Caco-2 (cell line): ENCODE measurements at regions not wholly inside any gene's neighbourhood (a gene's known extent, or its start where the extent isn't known, plus 50 kb on each side); places are given as distances from the start of the nearest gene placed in this dataset.

Experiments
- BruUV-seq: library from RNA; stranded (reverse); fragments of 400-500 nt; replicated peaks from 2 replicates; lab custom pipeline; 2021; lab: Mats Ljungman, UMichigan
- CTCF ChIA-PET: fragments of 300-600 bp; sonication (Branson Sonifier 250); formaldehyde crosslinking; loops from one replicate; lab custom pipeline; 2022; ENCODE audit warnings: antibody characterized with exemption; lab: Charles Lee
- POLR2A ChIA-PET: fragments of 300-600 bp; sonication (Branson Sonifier 250); formaldehyde crosslinking; loops from one replicate; lab custom pipeline; 2022; ENCODE audit warnings: antibody characterized with exemption; lab: Charles Lee
- DNase-seq, 2 experiments: peaks; one replicate each; pipeline versions ENCODE4 v3.0.0 to v3.0.0-alpha.2; 2020 to 2022
- H3K27me3 ChIP-seq: replicated peaks from 2 replicates; pipeline ENCODE4 v1.6.0; 2011; ENCODE audit warnings: low read length; ENCODE audit not compliant: control insufficient read depth, insufficient read depth
- H3K36me3 ChIP-seq: 2 replicates; pipeline ENCODE4 v1.5.1; 2011; ENCODE audit warnings: low read length; ENCODE audit not compliant: control insufficient read depth, insufficient read depth
- H3K4me1 ChIP-seq: fragments of 250-450 bp; sonication (Bioruptor Pico); 2 replicates; pipeline ENCODE4 v1.5.1; 2020; ENCODE audit warnings: mild to moderate bottlenecking
- H3K4me3 ChIP-seq: 2 replicates; pipeline ENCODE4 v1.5.1; 2011; ENCODE audit warnings: low read depth, mild to moderate bottlenecking, control low read depth, low read length
- H3K9me3 ChIP-seq: fragments of 250-450 bp; sonication (Bioruptor Pico); 2 replicates; pipeline ENCODE4 v1.5.1; 2020; ENCODE audit warnings: mild to moderate bottlenecking, moderate library complexity
- H3K27ac Mint-ChIP-seq: one replicate; pipeline ENCODE4 v1.8.0; 2022; ENCODE audit warnings: mixed read lengths; ENCODE audit not compliant: unreplicated experiment
- H3K27me3 Mint-ChIP-seq: one replicate; pipeline ENCODE4 v1.8.0; 2022; ENCODE audit warnings: mixed read lengths; ENCODE audit not compliant: insufficient read depth, unreplicated experiment
- H3K36me3 Mint-ChIP-seq: one replicate; pipeline ENCODE4 v1.8.0; 2022; ENCODE audit warnings: mild to moderate bottlenecking, mixed read lengths; ENCODE audit not compliant: insufficient read depth, unreplicated experiment
- H3K4me1 Mint-ChIP-seq: one replicate; pipeline ENCODE4 v1.8.0; 2022; ENCODE audit warnings: low read depth, mixed read lengths; ENCODE audit not compliant: unreplicated experiment
- H3K4me3 Mint-ChIP-seq: one replicate; pipeline ENCODE4 v1.8.0; 2022; ENCODE audit warnings: mild to moderate bottlenecking, moderate library complexity, mixed read lengths; ENCODE audit not compliant: unreplicated experiment
- H3K9me3 Mint-ChIP-seq: one replicate; pipeline ENCODE4 v1.8.0; 2022; ENCODE audit warnings: mixed read lengths; ENCODE audit not compliant: unreplicated experiment
- CTCF ChIP-seq, 2 experiments: fragments of 200-600 bp in 1 of 2; IDR thresholded peaks; 1 replicate in 1 of 2; 2 replicates in 1 of 2; pipeline versions ENCODE4 v1.5.1 to v1.8.0; 2011 to 2022; ENCODE audit warnings: antibody characterized with exemption in 1 of 2, control low read depth in 1 of 2, inconsistent platforms in 1 of 2, low read depth in 1 of 2, low read length in 1 of 2, mild to moderate bottlenecking in 1 of 2, moderate library complexity in 1 of 2; ENCODE audit not compliant: insufficient read depth in 1 of 2, severe bottlenecking in 1 of 2, unreplicated experiment in 1 of 2
- intact Hi-C: fragments of 100-400 bp; cut with micrococcal nuclease; formaldehyde crosslinking; loops from one replicate; pipeline ENCODE4 v1.10.0; 2022; ENCODE audit not compliant: unreplicated experiment

GRCh38 chr20:11048739-11049138 is 374.9 kb upstream of the JAG1 start:
- Histone ChIP-seq H3K27me3 (no peaks in the 10 kb centered on the region), H3K4me1 (peaks cover 43% of the 10 kb centered on the region), H3K36me3 (no peaks in the 10 kb centered on the region), H3K4me3 (no peak overlapping the region), H3K9me3 (peaks cover 10% of the 10 kb centered on the region; the same call in 1 of the 2 replicates)
- no TSS peak for BruUV-seq
- H3K36me3 Mint-ChIP-seq, result peaks cover 21% of the 10 kb centered on the region
- intact Hi-C loops, result loop anchor here (10.0 kb wide), 2 partner anchors 494 to 496 kb away; no protein-coding TSS in a partner anchor
- TF ChIP-seq CTCF (IDR thresholded peaks at IDR 0.05; ENCODE audit: insufficient read depth in 1 of 2, low read depth in 1 of 2, low read length in 1 of 2, severe bottlenecking in 1 of 2, unreplicated experiment in 1 of 2), result no peak
- H3K4me1 Mint-ChIP-seq, result peaks cover 22% of the 10 kb centered on the region
- DNase-seq, result no peak
- H3K27ac Mint-ChIP-seq, result peak overlapping the region; percentile 31
- H3K27me3 Mint-ChIP-seq, result no peaks in the 10 kb centered on the region
- CTCF ChIA-PET, result no interaction called here
- POLR2A ChIA-PET, result no interaction called here
- peaks cover 27% of the 10 kb centered on the region for H3K9me3 Mint-ChIP-seq
- H3K4me3 Mint-ChIP-seq, result no peak overlapping the region

DNA sequence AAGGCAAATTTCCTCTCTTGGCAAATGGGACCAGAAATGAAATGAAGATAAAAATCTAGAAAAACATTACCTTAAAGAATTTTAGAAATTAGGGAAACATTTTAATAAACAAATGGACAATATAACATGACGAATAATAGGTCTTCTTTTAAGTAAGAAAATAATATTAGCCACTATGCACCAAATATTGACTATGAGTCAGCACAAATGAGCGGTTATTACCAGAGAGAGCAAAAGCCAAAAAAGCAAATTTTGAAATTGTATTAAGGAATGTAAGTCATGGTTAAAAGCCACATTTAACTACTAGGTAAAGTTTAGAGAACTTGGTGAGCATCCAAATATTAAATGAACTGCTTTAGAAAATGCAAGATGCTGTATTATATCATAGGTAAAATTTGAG is 376.6 kb upstream of the JAG1 start:
- no peak for TF ChIP-seq CTCF (IDR thresholded peaks at IDR 0.05; ENCODE audit: insufficient read depth in 1 of 2, low read depth in 1 of 2, low read length in 1 of 2, severe bottlenecking in 1 of 2, unreplicated experiment in 1 of 2)
- ChIA-PET CTCF (no interaction called here), POLR2A (no interaction called here)
- H3K4me1 ChIP-seq, result peaks cover 29% of the 10 kb centered on the region
- no TSS peak for BruUV-seq
- peaks cover 9% of the 10 kb centered on the region for H3K4me1 Mint-ChIP-seq
- H3K4me3 ChIP-seq, result no peak overlapping the region
- no peaks in the 10 kb centered on the region for H3K27me3 ChIP-seq
- H3K9me3 ChIP-seq, result peaks cover 7% of the 10 kb centered on the region; the same call in 1 of the 2 replicates
- no peaks in the 10 kb centered on the region for H3K27me3 Mint-ChIP-seq
- no peak overlapping the region for H3K4me3 Mint-ChIP-seq
- no peak overlapping the region for H3K27ac Mint-ChIP-seq
- H3K36me3 ChIP-seq, result no peaks in the 10 kb centered on the region
- no peak for DNase-seq
- peaks cover 19% of the 10 kb centered on the region for H3K9me3 Mint-ChIP-seq
- peaks cover 7% of the 10 kb centered on the region for H3K36me3 Mint-ChIP-seq
- intact Hi-C loops, result no loop called here

DNA sequence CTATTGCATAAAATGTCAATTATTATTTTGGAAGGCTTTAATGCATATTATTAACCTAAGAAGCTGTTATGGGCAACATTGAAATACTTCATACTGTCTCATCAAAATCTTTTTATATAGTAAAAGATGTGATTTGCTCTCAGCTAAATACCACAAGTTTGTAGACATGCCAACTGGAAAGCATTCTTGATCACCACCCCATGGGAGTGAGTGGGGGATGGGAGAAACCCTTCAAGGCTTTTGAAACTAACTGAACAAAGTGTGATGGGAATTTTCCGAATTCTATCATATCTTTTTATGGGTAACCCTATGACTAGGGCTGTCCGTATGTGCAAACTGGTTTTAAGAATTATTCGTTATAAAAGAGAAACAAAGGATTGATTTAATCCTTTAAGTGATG is 377.3 kb upstream of the JAG1 start:
- POLR2A ChIA-PET, result no interaction called here
- Histone ChIP-seq H3K4me1 (peaks cover 21% of the 10 kb centered on the region), H3K36me3 (no peaks in the 10 kb centered on the region), H3K9me3 (peaks cover 3% of the 10 kb centered on the region; the same call in 1 of the 2 replicates), H3K27me3 (no peaks in the 10 kb centered on the region), H3K4me3 (no peak overlapping the region)
- Mint-ChIP-seq H3K27ac (no peak overlapping the region), H3K27me3 (no peaks in the 10 kb centered on the region), H3K36me3 (no peaks in the 10 kb centered on the region), H3K9me3 (peaks cover 12% of the 10 kb centered on the region), H3K4me1 (peaks cover 1% of the 10 kb centered on the region), H3K4me3 (no peak overlapping the region)
- DNase-seq, result no peak
- intact Hi-C loops, result no loop called here
- no TSS peak for BruUV-seq
- CTCF ChIA-PET, result no interaction called here
- TF ChIP-seq CTCF (IDR thresholded peaks at IDR 0.05; ENCODE audit: insufficient read depth in 1 of 2, low read depth in 1 of 2, low read length in 1 of 2, severe bottlenecking in 1 of 2, unreplicated experiment in 1 of 2), result no peak
